GM21528 (cell line): ENCODE measurements at regions not wholly inside any gene's neighbourhood (a gene's known extent, or its start where the extent isn't known, plus 50 kb on each side); places are given as distances from the start of the nearest gene placed in this dataset.

Experiments used
- ATAC-seq: cut with Tn5 transposase; IDR thresholded peaks from one replicate; pipeline ENCODE4 v1.9.1; 2021; ENCODE audit warnings: mild to moderate bottlenecking, moderate library complexity; ENCODE audit not compliant: unreplicated experiment, low FRiP score

- no peak for ATAC-seq
These were observed 149.4 kb upstream of the ZMIZ1 start for GRCh38 chr10:78919181-78919966.

GRCh38 chr10:78920011-78920410 lies 148.8 kb upstream of the ZMIZ1 start:
- ATAC-seq = no peak

- no peak for ATAC-seq
These were observed 146.9 kb upstream of the ZMIZ1 start for GRCh38 chr10:78921895-78922294.

GRCh38 chr10:78923647-78924318 lies 145.0 kb upstream of the ZMIZ1 start:
- ATAC-seq = no peak

- no peak for ATAC-seq
These were observed 144.3 kb upstream of the ZMIZ1 start for GRCh38 chr10:78924319-78925003.

- no peak for ATAC-seq
These were observed 143.5 kb upstream of the ZMIZ1 start for GRCh38 chr10:78925275-78925674.

- ATAC-seq = no peak
These were observed 142.9 kb upstream of the ZMIZ1 start for GRCh38 chr10:78925800-78926319.

- ATAC-seq = no peak
These were observed 141.3 kb upstream of the ZMIZ1 start for GRCh38 chr10:78927257-78927995.

- no peak for ATAC-seq
These were observed 140.4 kb upstream of the ZMIZ1 start for GRCh38 chr10:78928330-78928729.

GRCh38 chr10:78929541-78929940 lies 139.2 kb upstream of the ZMIZ1 start:
- ATAC-seq = no peak

GRCh38 chr10:78931321-78932053 lies 137.3 kb upstream of the ZMIZ1 start:
- no peak for ATAC-seq

GRCh38 chr10:78932054-78932386 lies 136.7 kb upstream of the ZMIZ1 start:
- ATAC-seq = no peak

- ATAC-seq = no peak
These were observed 135.9 kb upstream of the ZMIZ1 start for GRCh38 chr10:78932861-78933260.

GRCh38 chr10:78933828-78934531 lies 134.8 kb upstream of the ZMIZ1 start:
- ATAC-seq = no peak

GRCh38 chr10:78934532-78934898 lies 134.3 kb upstream of the ZMIZ1 start:
- ATAC-seq = no peak

GRCh38 chr10:78934994-78935602 lies 133.7 kb upstream of the ZMIZ1 start:
- ATAC-seq = no peak

GRCh38 chr10:78935697-78936407 lies 132.9 kb upstream of the ZMIZ1 start:
- ATAC-seq = no peak
